Spleen (tissue), 11 donors: ENCODE measurements at regions not wholly inside any gene's neighbourhood (a gene's known extent, or its start where the extent isn't known, plus 50 kb on each side); places are given as distances from the start of the nearest gene placed in this dataset.
"Not testable (repeated sequence)": the region's sequence is repeated elsewhere in the genome, so short reads cannot be mapped to it uniquely, and the experiment has no call there.

ENCODE experiments used
- DNase-seq: peaks from one replicate; pipeline ENCODE4 v3.0.0-alpha.2; 2020
- H3K27ac ChIP-seq, 8 donors: fragments of 200-600 bp; sonication (generic) in 7 of 8; 1 replicate in 4 of 8; 2 replicates in 4 of 8; pipeline versions ENCODE4 v1.5.0 to v1.8.0; 2016 to 2021; ENCODE audit warnings: inconsistent platforms in 4 of 8, mild to moderate bottlenecking in 4 of 8, moderate library complexity in 1 of 8
- H3K27me3 ChIP-seq, 7 donors: fragments of 200-600 bp; sonication (generic) in 6 of 7; replicated peaks in 1 of 7; 1 replicate in 4 of 7; 2 replicates in 3 of 7; pipeline versions ENCODE4 v1.5.0 to v1.8.0; 2016 to 2021; ENCODE audit warnings: inconsistent platforms in 3 of 7, mild to moderate bottlenecking in 1 of 7
- H3K36me3 ChIP-seq, 6 donors: fragments of 200-600 bp; sonication (generic) in 5 of 6; 1 replicate in 4 of 6; 2 replicates in 2 of 6; pipeline versions ENCODE4 v1.5.0 to v1.8.0; 2016 to 2021; ENCODE audit warnings: inconsistent platforms in 2 of 6
- H3K4me1 ChIP-seq, 6 donors: fragments of 200-600 bp; sonication (generic) in 5 of 6; 1 replicate in 3 of 6; 2 replicates in 3 of 6; pipeline versions ENCODE4 v1.5.0 to v1.8.0; 2016 to 2021; ENCODE audit warnings: inconsistent platforms in 3 of 6
- H3K4me3 ChIP-seq, 8 donors: fragments of 200-600 bp; sonication (generic) in 7 of 8; 1 replicate in 4 of 8; 2 replicates in 4 of 8; pipeline versions ENCODE4 v1.5.0 to v1.8.0; 2016 to 2021; ENCODE audit warnings: inconsistent platforms in 4 of 8, mild to moderate bottlenecking in 4 of 8, moderate library complexity in 2 of 8
- H3K9me3 ChIP-seq, 8 donors: fragments of 200-600 bp; sonication (generic) in 7 of 8; 1 replicate in 4 of 8; 2 replicates in 4 of 8; pipeline versions ENCODE4 v1.5.0 to v1.8.0; 2016 to 2021; ENCODE audit warnings: inconsistent platforms in 4 of 8
- CTCF ChIP-seq, 11 experiments: fragments of 200-600 bp in 7 of 11; fragments of 450-650 bp in 4 of 11; sonication (generic) in 4 of 11; IDR thresholded peaks in 8 of 11; conservative IDR thresholded peaks in 3 of 11; 1 replicate in 7 of 11; 2 replicates in 4 of 11; pipeline versions ENCODE4 v1.4.0 to v1.8.0; 2016 to 2021; ENCODE audit warnings: antibody characterized with exemption in 11 of 11, inconsistent platforms in 4 of 11, mild to moderate bottlenecking in 1 of 11
- POLR2A ChIP-seq, 3 donors: fragments of 450-650 bp; IDR thresholded peaks; one replicate each; pipeline ENCODE4 v1.5.1; 2017; ENCODE audit warnings: antibody characterized with exemption in 3 of 3, mild to moderate bottlenecking in 1 of 3
- POLR2AphosphoS5 ChIP-seq, 3 donors: sonication (generic); formaldehyde crosslinking; IDR thresholded peaks; one replicate each; pipeline ENCODE4 v1.5.1; 2017; ENCODE audit warnings: antibody characterized with exemption in 3 of 3
- WGBS, 5 donors: extraction: QIAGEN DNeasy Blood & Tissue Kit in 3 of 5; methylation state at CpG; one replicate each; pipeline versions ENCODE4 v1.1.5 to v1.1.7; 2013 to 2018; 5-methylcytosine and 5-hydroxymethylcytosine counted together
- intact Hi-C: fragments of 100-400 bp; cut with DNase I; formaldehyde crosslinking; loops from one replicate; pipeline ENCODE4 v1.15.0; 2023; ENCODE audit warnings: low total_unique reads
- donor health status: healthy with polysubstance abuse.
- donor health status: DM: no; HTN: no; CAD: no; lungs with moderate emphysema.
- donor health status: DM: no; HTN: no; CAD: no.
- donor health status: Bipolar disorder and iron deficiency.
- donor health status: healthy.
- donor health status: DM: no; HTN: no; CAD: no.
- donor health status: DM: yes; HTN: yes; CAD: no.

- intact Hi-C loops, result no loop called here
- DNase-seq, result peak; percentile 63
- H3K27ac ChIP-seq, result no peak overlapping the region
- H3K4me3 ChIP-seq, result no peak overlapping the region
- peaks cover 0 to 16% (median 0%) of the 10 kb centered on the region in 8 donors for H3K9me3 ChIP-seq
- WGBS, 5 donors, result 82 to 100% (median 87%) methylated on average over 2 to 4 of the region's 4 CpGs
- no peaks in the 10 kb centered on the region for H3K4me1 ChIP-seq
- H3K36me3 ChIP-seq, result no peaks in the 10 kb centered on the region
- TF ChIP-seq POLR2AphosphoS5 (IDR thresholded peaks at IDR 0.05) (no peak), POLR2A (IDR thresholded peaks at IDR 0.05) (no peak), CTCF (IDR thresholded peaks at IDR 0.05 in 8 of 11, conservative IDR thresholded peaks at IDR 0.05 in 3 of 11) (no peak)
- no peaks in the 10 kb centered on the region for H3K27me3 ChIP-seq
Observed at GRCh38 chr18:29737620-29738019, 1304.9 kb downstream of the DSC3 start.

- no peaks in the 10 kb centered on the region for H3K36me3 ChIP-seq
- intact Hi-C loops, result no loop called here
- H3K4me1 ChIP-seq, result no peaks in the 10 kb centered on the region
- WGBS, 5 donors, result 55 to 83% (median 63%) methylated on average over 2 to 3 of the region's 3 CpGs
- DNase-seq, result peak; percentile 47
- H3K4me3 ChIP-seq, result no peak overlapping the region
- no peak overlapping the region for H3K27ac ChIP-seq
- H3K27me3 ChIP-seq, result no peaks in the 10 kb centered on the region
- peaks cover 0 to 16% (median 0%) of the 10 kb centered on the region in 8 donors for H3K9me3 ChIP-seq
- TF ChIP-seq CTCF (IDR thresholded peaks at IDR 0.05 in 8 of 11, conservative IDR thresholded peaks at IDR 0.05 in 3 of 11), result no peak
- no peak for TF ChIP-seq POLR2AphosphoS5 (IDR thresholded peaks at IDR 0.05)
- TF ChIP-seq POLR2A (IDR thresholded peaks at IDR 0.05), result no peak
Observed at GRCh38 chr18:29737190-29737589, 1305.4 kb downstream of the DSC3 start.

GRCh38 chr18:29730073-29730472, 1312.5 kb downstream of the DSC3 start:
- H3K4me1 ChIP-seq, result no peaks in the 10 kb centered on the region
- peaks cover 0 to 17% (median 5%) of the 10 kb centered on the region in 8 donors for H3K9me3 ChIP-seq
- no peak for DNase-seq
- H3K4me3 ChIP-seq, result no peak overlapping the region
- intact Hi-C loops, result no loop called here
- H3K27me3 ChIP-seq, result no peaks in the 10 kb centered on the region
- TF ChIP-seq CTCF (IDR thresholded peaks at IDR 0.05 in 8 of 11, conservative IDR thresholded peaks at IDR 0.05 in 3 of 11), result no peak
- no peak for TF ChIP-seq POLR2AphosphoS5 (IDR thresholded peaks at IDR 0.05)
- TF ChIP-seq POLR2A (IDR thresholded peaks at IDR 0.05), result no peak
- WGBS, 5 donors, result 80 to 90% (median 87%) methylated on average over 4 of the region's 4 CpGs
- no peak overlapping the region for H3K27ac ChIP-seq
- H3K36me3 ChIP-seq, result no peaks in the 10 kb centered on the region

GRCh38 chr18:29726646-29727045, 1315.9 kb downstream of the DSC3 start:
- Histone ChIP-seq H3K36me3 (no peaks in the 10 kb centered on the region), H3K4me3 (no peak overlapping the region), H3K27ac (no peak overlapping the region), H3K27me3 (no peaks in the 10 kb centered on the region), H3K9me3 (peaks cover 0 to 37% (median 10%) of the 10 kb centered on the region in 8 donors), H3K4me1 (no peaks in the 10 kb centered on the region)
- DNase-seq, result no peak
- intact Hi-C loops, result no loop called here
- WGBS, 5 donors, result 31 to 41% (median 32%) methylated on average over 2 of the region's 2 CpGs
- no peak for TF ChIP-seq CTCF (IDR thresholded peaks at IDR 0.05 in 8 of 11, conservative IDR thresholded peaks at IDR 0.05 in 3 of 11)
- no peak for TF ChIP-seq POLR2AphosphoS5 (IDR thresholded peaks at IDR 0.05)
- TF ChIP-seq POLR2A (IDR thresholded peaks at IDR 0.05), result no peak

GRCh38 chr18:29723486-29723885, 1319.1 kb downstream of the DSC3 start:
- H3K4me3 ChIP-seq, H3K36me3 ChIP-seq, intact Hi-C loops, H3K27ac ChIP-seq, H3K4me1 ChIP-seq, H3K27me3 ChIP-seq: not testable (repeated sequence)
- peaks cover 0 to 37% (median 12%) of the 10 kb centered on the region in 8 donors for H3K9me3 ChIP-seq
- WGBS, 5 donors, result 84 to 96% (median 87%) methylated on average over 5 to 21 of the region's 21 CpGs
- peak; percentile 38 for DNase-seq

GRCh38 chr18:29715960-29716359, 1326.6 kb downstream of the DSC3 start:
- H3K36me3 ChIP-seq, H3K4me1 ChIP-seq, H3K27me3 ChIP-seq, intact Hi-C loops, H3K4me3 ChIP-seq, DNase-seq, H3K27ac ChIP-seq, H3K9me3 ChIP-seq: not testable (repeated sequence)
- 77 to 86% (median 81%) methylated on average over 8 of the region's 8 CpGs for WGBS, 5 donors
